Peyer's patch (tissue), 4 donors: ENCODE measurements at regions not wholly inside any gene's neighbourhood (a gene's known extent, or its start where the extent isn't known, plus 50 kb on each side); places are given as distances from the start of the nearest gene placed in this dataset.
A peak's percentile ranks its signal among the peaks of the same experiment; 100 is the strongest.

Source experiments
- DNase-seq, 3 donors: peaks; one replicate each; pipeline ENCODE4 v3.0.0-alpha.2; 2017 to 2019
- H3K27ac ChIP-seq, 4 donors: fragments of 200-600 bp; sonication (generic); one replicate each; pipeline ENCODE4 v1.5.1; 2016 to 2019
- H3K27me3 ChIP-seq, 2 donors: fragments of 200-600 bp; sonication (generic); one replicate each; pipeline ENCODE4 v1.5.1; 2019
- H3K36me3 ChIP-seq, 3 donors: fragments of 200-600 bp; sonication (generic); one replicate each; pipeline ENCODE4 v1.5.1; 2016 to 2019
- H3K4me1 ChIP-seq, 4 donors: fragments of 200-600 bp; sonication (generic); one replicate each; pipeline ENCODE4 v1.5.1; 2016 to 2019
- H3K4me3 ChIP-seq, 4 donors: fragments of 200-600 bp; sonication (generic); 1 replicate in 3 of 4; 2 replicates in 1 of 4; pipeline ENCODE4 v1.5.1; 2016 to 2019; ENCODE audit warnings: mild to moderate bottlenecking in 1 of 4
- H3K9me3 ChIP-seq, 4 donors: fragments of 200-600 bp; sonication (generic); one replicate each; pipeline ENCODE4 v1.5.1; 2016 to 2019; ENCODE audit warnings: mild to moderate bottlenecking in 1 of 4
- POLR2A ChIP-seq, 2 donors: fragments of 450-650 bp; IDR thresholded peaks; one replicate each; pipeline ENCODE4 v1.5.1; 2017; ENCODE audit warnings: antibody characterized with exemption in 2 of 2, mild to moderate bottlenecking in 2 of 2, moderate library complexity in 2 of 2
- TF ChIP-seq, protein P1 (sequence below), 6 experiments: fragments of 450-650 bp in 4 of 6; fragments of 200-600 bp in 2 of 6; sonication (generic) in 1 of 6; IDR thresholded peaks; one replicate each; pipeline ENCODE4 v1.5.1; 2017 to 2019; ENCODE audit warnings: antibody characterized with exemption in 6 of 6, mild to moderate bottlenecking in 3 of 6, moderate library complexity in 1 of 6

- no peak for DNase-seq
- H3K36me3 ChIP-seq: no peaks in the 10 kb centered on the region
- H3K9me3 ChIP-seq: no peaks in the 10 kb centered on the region
- TF ChIP-seq, protein P1, sequence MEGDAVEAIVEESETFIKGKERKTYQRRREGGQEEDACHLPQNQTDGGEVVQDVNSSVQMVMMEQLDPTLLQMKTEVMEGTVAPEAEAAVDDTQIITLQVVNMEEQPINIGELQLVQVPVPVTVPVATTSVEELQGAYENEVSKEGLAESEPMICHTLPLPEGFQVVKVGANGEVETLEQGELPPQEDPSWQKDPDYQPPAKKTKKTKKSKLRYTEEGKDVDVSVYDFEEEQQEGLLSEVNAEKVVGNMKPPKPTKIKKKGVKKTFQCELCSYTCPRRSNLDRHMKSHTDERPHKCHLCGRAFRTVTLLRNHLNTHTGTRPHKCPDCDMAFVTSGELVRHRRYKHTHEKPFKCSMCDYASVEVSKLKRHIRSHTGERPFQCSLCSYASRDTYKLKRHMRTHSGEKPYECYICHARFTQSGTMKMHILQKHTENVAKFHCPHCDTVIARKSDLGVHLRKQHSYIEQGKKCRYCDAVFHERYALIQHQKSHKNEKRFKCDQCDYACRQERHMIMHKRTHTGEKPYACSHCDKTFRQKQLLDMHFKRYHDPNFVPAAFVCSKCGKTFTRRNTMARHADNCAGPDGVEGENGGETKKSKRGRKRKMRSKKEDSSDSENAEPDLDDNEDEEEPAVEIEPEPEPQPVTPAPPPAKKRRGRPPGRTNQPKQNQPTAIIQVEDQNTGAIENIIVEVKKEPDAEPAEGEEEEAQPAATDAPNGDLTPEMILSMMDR (IDR thresholded peaks at IDR 0.05): peak in 1 of 6 experiments; percentile 1
- no peak for TF ChIP-seq POLR2A (IDR thresholded peaks at IDR 0.05)
- H3K4me3 ChIP-seq: peak overlapping the region in 3 of 4 donors; percentile 31 to 68 (median 62)
- peaks cover 0 to 10% (median 1%) of the 10 kb centered on the region in 4 donors for H3K4me1 ChIP-seq
- no peaks in the 10 kb centered on the region for H3K27me3 ChIP-seq
- H3K27ac ChIP-seq: peak overlapping the region in 3 of 4 donors; percentile 81 to 96 (median 95)
Observed at GRCh38 chr15:94845390-94845716, 614.0 kb downstream of the MCTP2 start.

- Histone ChIP-seq H3K27ac (no peak overlapping the region), H3K4me3 (no peak overlapping the region), H3K9me3 (no peaks in the 10 kb centered on the region), H3K27me3 (no peaks in the 10 kb centered on the region), H3K36me3 (no peaks in the 10 kb centered on the region), H3K4me1 (peaks cover 0 to 10% (median 1%) of the 10 kb centered on the region in 4 donors)
- TF ChIP-seq, protein P1 (IDR thresholded peaks at IDR 0.05): no peak
- TF ChIP-seq POLR2A (IDR thresholded peaks at IDR 0.05): no peak
- DNase-seq: no peak
Observed at GRCh38 chr15:94847325-94847724, 616.0 kb downstream of the MCTP2 start.

DNA sequence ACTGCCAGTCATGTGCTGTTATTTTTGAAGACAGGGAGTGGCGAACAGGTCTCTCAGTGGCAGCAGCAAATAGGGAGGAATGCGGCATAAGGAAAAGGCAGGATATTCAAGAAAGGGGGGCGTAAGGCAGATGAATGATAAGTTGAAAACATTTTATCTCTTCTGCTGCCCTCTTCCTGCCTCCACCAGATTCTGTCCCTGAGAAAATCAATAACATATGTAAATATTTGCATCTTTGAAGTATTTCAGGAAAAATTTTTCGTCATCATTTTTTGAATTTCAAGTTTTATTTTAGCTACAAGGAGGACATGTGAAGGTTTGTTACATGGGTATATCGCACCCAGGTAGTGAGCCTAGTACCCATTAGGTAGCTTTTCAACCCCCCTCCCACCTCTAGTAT lies 616.7 kb downstream of the MCTP2 start:
- H3K9me3 ChIP-seq: no peaks in the 10 kb centered on the region
- no peaks in the 10 kb centered on the region for H3K36me3 ChIP-seq

DNA sequence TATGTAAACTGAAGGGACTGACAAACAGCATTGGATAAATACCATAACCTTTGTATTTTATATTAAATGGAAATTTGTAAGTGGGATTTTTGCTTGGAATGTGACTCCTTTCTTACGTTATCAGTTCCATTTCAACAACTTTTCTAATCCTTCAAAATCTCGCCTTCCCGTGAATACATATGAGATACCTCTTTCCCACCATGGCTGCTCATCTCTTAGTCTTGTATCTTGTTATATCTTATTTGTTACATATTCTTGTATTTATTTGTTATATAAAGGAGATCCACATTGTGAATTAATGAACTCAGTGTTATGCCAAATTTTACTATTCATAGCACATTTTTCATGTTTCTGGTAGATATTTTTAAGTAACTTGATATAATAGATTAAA lies 623.7 kb downstream of the MCTP2 start:
- Histone ChIP-seq H3K9me3 (no peaks in the 10 kb centered on the region), H3K27me3 (no peaks in the 10 kb centered on the region), H3K27ac (no peak overlapping the region), H3K36me3 (no peaks in the 10 kb centered on the region), H3K4me3 (no peak overlapping the region), H3K4me1 (no peaks in the 10 kb centered on the region)
- DNase-seq: no peak
- TF ChIP-seq POLR2A (IDR thresholded peaks at IDR 0.05): no peak

More for the DNA sequence above, 616.7 kb downstream of the MCTP2 start:
- H3K27ac ChIP-seq: no peak overlapping the region
- H3K27me3 ChIP-seq: no peaks in the 10 kb centered on the region
- peaks cover 0 to 10% (median 1%) of the 10 kb centered on the region in 4 donors for H3K4me1 ChIP-seq
- no peak for TF ChIP-seq POLR2A (IDR thresholded peaks at IDR 0.05)
- TF ChIP-seq, protein P1 (IDR thresholded peaks at IDR 0.05): no peak
- H3K4me3 ChIP-seq: no peak overlapping the region
- DNase-seq: no peak

GRCh38 chr15:94855409-94856266 lies 624.3 kb downstream of the MCTP2 start:
- Histone ChIP-seq H3K9me3 (no peaks in the 10 kb centered on the region), H3K27ac (no peak overlapping the region), H3K4me1 (no peaks in the 10 kb centered on the region), H3K27me3 (no peaks in the 10 kb centered on the region), H3K36me3 (no peaks in the 10 kb centered on the region), H3K4me3 (no peak overlapping the region)
- TF ChIP-seq POLR2A (IDR thresholded peaks at IDR 0.05): no peak
- TF ChIP-seq, protein P1 (IDR thresholded peaks at IDR 0.05): no peak
- DNase-seq: no peak

GRCh38 chr15:94856267-94856854 lies 625.0 kb downstream of the MCTP2 start:
- H3K4me1 ChIP-seq: no peaks in the 10 kb centered on the region
- no peaks in the 10 kb centered on the region for H3K27me3 ChIP-seq
- DNase-seq: no peak
- H3K36me3 ChIP-seq: no peaks in the 10 kb centered on the region
- no peak for TF ChIP-seq POLR2A (IDR thresholded peaks at IDR 0.05)
- TF ChIP-seq, protein P1 (IDR thresholded peaks at IDR 0.05): no peak
- H3K9me3 ChIP-seq: no peaks in the 10 kb centered on the region
- no peak overlapping the region for H3K27ac ChIP-seq
- no peak overlapping the region for H3K4me3 ChIP-seq
